Body of pancreas (tissue), 4 donors: ENCODE measurements at regions not wholly inside any gene's neighbourhood (a gene's known extent, or its start where the extent isn't known, plus 50 kb on each side); places are given as distances from the start of the nearest gene placed in this dataset.

Experiments
- CTCF ChIP-seq, 7 experiments: fragments of 450-650 bp in 4 of 7; fragments of 200-600 bp in 3 of 7; sonication (generic) in 3 of 7; IDR thresholded peaks; one replicate each; pipeline ENCODE4 v1.5.1; 2016 to 2019; ENCODE audit warnings: antibody characterized with exemption in 7 of 7
- POLR2A ChIP-seq, 3 donors: fragments of 450-650 bp; IDR thresholded peaks; one replicate each; pipeline ENCODE4 v1.6.1; 2016; ENCODE audit warnings: antibody characterized with exemption in 3 of 3, mild to moderate bottlenecking in 2 of 3

- TF ChIP-seq CTCF (IDR thresholded peaks at IDR 0.05) (no peak), POLR2A (IDR thresholded peaks at IDR 0.05) (no peak)
These were observed 127.1 kb upstream of the CPNE8 start for GRCh38 chr12:39032448-39032847.
